ENCODE measurements at regions not wholly inside any gene's neighbourhood (a gene's known extent, or its start where the extent isn't known, plus 50 kb on each side); places are given as distances from the start of the nearest gene placed in this dataset.

GRCh38 chr6:43873806-43874714 is 104.0 kb downstream of the VEGFA start:
- Histone ChIP-seq H3K9ac (ENCODE audit: insufficient read depth in 1 of 2, low read length in 2 of 2) (no peak overlapping the region), H3K9me3 (ENCODE audit: control insufficient read depth in 4 of 4, insufficient read depth in 3 of 4, low read length in 3 of 4) (no peaks in the 10 kb centered on the region), H3K27ac (ENCODE audit: low read depth in 1 of 2, low read length in 1 of 2) (no peak overlapping the region), H3K4me1 (ENCODE audit: control insufficient read depth in 5 of 5, insufficient read depth in 5 of 5, low read length in 5 of 5) (peaks cover 0 to 30% (median 6%) of the 10 kb centered on the region in 5 donors), H3K4me3 (no peak overlapping the region), H3K27me3 (ENCODE audit: control insufficient read depth in 3 of 3, insufficient read depth in 3 of 3, low read length in 2 of 3) (no peaks in the 10 kb centered on the region), H3K36me3 (ENCODE audit: control insufficient read depth in 4 of 4, insufficient read depth in 4 of 4, low read length in 4 of 4) (no peaks in the 10 kb centered on the region)
- TF ChIP-seq CTCF (IDR thresholded peaks at IDR 0.05; ENCODE audit: control extremely low read depth, extremely low read depth): no peak
- DNase-seq (peak; percentile 54 to 80 (median 71)), ATAC-seq (ENCODE audit: insufficient read depth, low FRiP score) (no peak)
- WGBS, 2 donors: 83 to 95% methylated on average over 3 of the region's 3 CpGs

- peak in 1 of 3 donors; percentile 33 for DNase-seq
These were observed 101.9 kb downstream of the VEGFA start for GRCh38 chr6:43871933-43872332.

GRCh38 chr6:43871284-43871683 is 101.3 kb downstream of the VEGFA start:
- Histone ChIP-seq H3K4me1 (ENCODE audit: control insufficient read depth in 5 of 5, insufficient read depth in 5 of 5, low read length in 5 of 5) (peaks cover 0 to 19% (median 6%) of the 10 kb centered on the region in 5 donors), H3K9me3 (ENCODE audit: control insufficient read depth in 4 of 4, insufficient read depth in 3 of 4, low read length in 3 of 4) (no peaks in the 10 kb centered on the region), H3K9ac (ENCODE audit: insufficient read depth in 1 of 2, low read length in 2 of 2) (no peak overlapping the region), H3K27ac (ENCODE audit: low read depth in 1 of 2, low read length in 1 of 2) (no peak overlapping the region), H3K4me3 (no peak overlapping the region), H3K27me3 (ENCODE audit: control insufficient read depth in 3 of 3, insufficient read depth in 3 of 3, low read length in 2 of 3) (no peaks in the 10 kb centered on the region), H3K36me3 (ENCODE audit: control insufficient read depth in 4 of 4, insufficient read depth in 4 of 4, low read length in 4 of 4) (no peaks in the 10 kb centered on the region)
- ATAC-seq (ENCODE audit: insufficient read depth, low FRiP score) (no peak), DNase-seq (no peak)
- TF ChIP-seq CTCF (IDR thresholded peaks at IDR 0.05; ENCODE audit: control extremely low read depth, extremely low read depth): no peak
- 71 to 94% methylated on average over 1 of the region's 1 CpG for WGBS, 2 donors

More at GRCh38 chr6:43871933-43872332, 101.9 kb downstream of the VEGFA start:
- Histone ChIP-seq H3K4me3 (no peak overlapping the region), H3K4me1 (ENCODE audit: control insufficient read depth in 5 of 5, insufficient read depth in 5 of 5, low read length in 5 of 5) (peaks cover 0 to 24% (median 6%) of the 10 kb centered on the region in 5 donors), H3K27me3 (ENCODE audit: control insufficient read depth in 3 of 3, insufficient read depth in 3 of 3, low read length in 2 of 3) (no peaks in the 10 kb centered on the region), H3K9me3 (ENCODE audit: control insufficient read depth in 4 of 4, insufficient read depth in 3 of 4, low read length in 3 of 4) (no peaks in the 10 kb centered on the region), H3K36me3 (ENCODE audit: control insufficient read depth in 4 of 4, insufficient read depth in 4 of 4, low read length in 4 of 4) (no peaks in the 10 kb centered on the region), H3K27ac (ENCODE audit: low read depth in 1 of 2, low read length in 1 of 2) (no peak overlapping the region), H3K9ac (ENCODE audit: insufficient read depth in 1 of 2, low read length in 2 of 2) (no peak overlapping the region)
- WGBS, 2 donors: 75 to 93% methylated on average over 4 of the region's 4 CpGs
- ATAC-seq (ENCODE audit: insufficient read depth, low FRiP score): peak; percentile 22
- TF ChIP-seq CTCF (IDR thresholded peaks at IDR 0.05; ENCODE audit: control extremely low read depth, extremely low read depth): no peak

All from lung (tissue), 11 donors.